GM12878 (cell line): ENCODE measurements at regions not wholly inside any gene's neighbourhood (a gene's known extent, or its start where the extent isn't known, plus 50 kb on each side); places are given as distances from the start of the nearest gene placed in this dataset.

Experiments
- ATAC-seq: fragments of 200-7000 bp; cut with Tn5 transposase; 3 replicates; pipeline ENCODE4 v1.9.1; 2020; ENCODE audit warnings: mild to moderate bottlenecking, moderate library complexity
- BruUV-seq: library from RNA; stranded (reverse); fragments of 400-500 nt; replicated peaks from 2 replicates; lab custom pipeline; 2021; lab: Mats Ljungman, UMichigan
- CTCF ChIA-PET: fragments of 300-600 bp; sonication (Branson Sonifier 250); formaldehyde crosslinking; extraction: SDS; loops from one replicate; lab custom pipeline; 2021; ENCODE audit warnings: inconsistent platforms; lab: Yijun Ruan, JAX
- POLR2A ChIA-PET: fragments of 350-600 bp; formaldehyde crosslinking; extraction: SDS; loops from one replicate; lab custom pipeline; 2021; ENCODE audit warnings: inconsistent platforms; lab: Charles Lee
- RAD21 ChIA-PET: fragments of 300-600 bp; sonication (Branson Sonifier 250); formaldehyde crosslinking; loops from one replicate; lab custom pipeline; 2023; ENCODE audit warnings: antibody characterized with exemption; ENCODE audit not compliant: unreplicated experiment; lab: Charles Lee
- SMC1A ChIA-PET: fragments of 300-600 bp; sonication (Branson Sonifier 250); formaldehyde crosslinking; loops from one replicate; lab custom pipeline; 2023; ENCODE audit not compliant: unreplicated experiment, uncharacterized antibody; lab: Charles Lee
- DNase-seq: peaks from one replicate; pipeline ENCODE4 v3.0.0-alpha.2; 2011; ENCODE audit warnings: low read depth, low spot score
- FAIRE-seq: peaks from 3 replicates; lab custom pipeline; 2011; peaks lifted over from hg19 to GRCh38; lab: Jason Lieb, UNC
- H2AFZ ChIP-seq: 2 replicates; pipeline ENCODE4 v1.6.0; 2011; ENCODE audit warnings: low read depth, low read length, control low read depth; ENCODE audit not compliant: control insufficient read depth
- H3K27ac ChIP-seq: 2 replicates; pipeline ENCODE4 v1.5.1; 2011; ENCODE audit warnings: control low read depth; ENCODE audit not compliant: control insufficient read depth, insufficient read depth
- H3K27me3 ChIP-seq, 2 experiments: replicated peaks in 1 of 2; 2 replicates each; pipeline versions ENCODE4 v1.6.0 to v1.6.1; 2011; ENCODE audit warnings: low read length in 1 of 2; ENCODE audit not compliant: control insufficient read depth in 2 of 2, insufficient read depth in 2 of 2
- H3K36me3 ChIP-seq, 2 experiments: 2 replicates each; pipeline ENCODE4 v1.5.1; 2011; ENCODE audit warnings: low read length in 1 of 2; ENCODE audit not compliant: control insufficient read depth in 2 of 2, insufficient read depth in 2 of 2
- H3K4me1 ChIP-seq: 2 replicates; pipeline ENCODE4 v1.6.1; 2011; ENCODE audit warnings: mild to moderate bottlenecking, low read length, moderate library complexity, mixed read lengths; ENCODE audit not compliant: control insufficient read depth, insufficient read depth
- H3K4me2 ChIP-seq: 2 replicates; pipeline ENCODE4 v1.6.0; 2011; ENCODE audit warnings: control low read depth; ENCODE audit not compliant: control insufficient read depth, insufficient read depth
- H3K4me3 ChIP-seq: fragments of 200-600 bp; sonication (generic); 2 replicates; pipeline ENCODE4 v1.5.1; 2016
- H3K79me2 ChIP-seq: 2 replicates; pipeline ENCODE4 v1.6.0; 2011; ENCODE audit warnings: low read length; ENCODE audit not compliant: control insufficient read depth, insufficient read depth
- H3K9ac ChIP-seq: 2 replicates; pipeline ENCODE4 v1.8.0; 2011; ENCODE audit warnings: low read length, control low read depth, mixed read lengths; ENCODE audit not compliant: control insufficient read depth, insufficient read depth
- H3K9me3 ChIP-seq: replicated peaks from 3 replicates; pipeline ENCODE4 v1.5.1; 2011; ENCODE audit warnings: mild to moderate bottlenecking, low read length; ENCODE audit not compliant: control insufficient read depth, insufficient read depth
- H4K20me1 ChIP-seq: 2 replicates; pipeline ENCODE4 v1.6.0; 2011; ENCODE audit not compliant: control insufficient read depth, insufficient read depth
- CBFB ChIP-seq: IDR thresholded peaks from 2 replicates; pipeline ENCODE4 v1.6.1; 2016; ENCODE audit warnings: antibody characterized with exemption, low read depth
- IRF3 ChIP-seq: fragments of 450-650 bp; IDR thresholded peaks from 2 replicates; pipeline ENCODE4 v1.6.1; 2014; ENCODE audit warnings: mild to moderate bottlenecking
- NBN ChIP-seq: fragments of 450-650 bp; IDR thresholded peaks from 2 replicates; pipeline ENCODE4 v1.6.1; 2016
- PKNOX1 ChIP-seq: fragments of 450-650 bp; IDR thresholded peaks from 2 replicates; pipeline ENCODE4 v1.6.1; 2016; ENCODE audit warnings: mild to moderate bottlenecking
- REST ChIP-seq: IDR thresholded peaks from 2 replicates; pipeline ENCODE4 v1.6.1; 2012; ENCODE audit warnings: mild to moderate bottlenecking, low read depth, low read length
- SKIL ChIP-seq: fragments of 450-650 bp; IDR thresholded peaks from 2 replicates; pipeline ENCODE4 v1.6.1; 2017; ENCODE audit warnings: mild to moderate bottlenecking, low read depth, inconsistent platforms; ENCODE audit not compliant: poor library complexity, severe bottlenecking
- TARDBP ChIP-seq: IDR thresholded peaks from 2 replicates; pipeline ENCODE4 v1.6.1; 2016; ENCODE audit warnings: borderline replicate concordance
- ZSCAN29 ChIP-seq: fragments of 450-650 bp; IDR thresholded peaks from 2 replicates; pipeline ENCODE4 v1.6.1; 2017; ENCODE audit warnings: mild to moderate bottlenecking, moderate library complexity
- WGBS: methylation state at CpG from one replicate; pipeline ENCODE4 v1.1.6; 2016; ENCODE audit warnings: low lambda C conversion rate; ENCODE audit not compliant: insufficient replicate concordance, insufficient coverage; ENCODE audit errors: missing lambda C conversion rate; 5-methylcytosine and 5-hydroxymethylcytosine counted together
- in situ Hi-C: fragments of 300-500 bp; cut with MboI; formaldehyde crosslinking; loops from 9 replicates; pipeline ENCODE4 v1.14.3; 2018; ENCODE audit warnings: mixed read lengths
- intact Hi-C: fragments of 100-400 bp; cut with micrococcal nuclease; formaldehyde crosslinking; loops from one replicate; pipeline ENCODE4 v1.14.2; 2022; ENCODE audit not compliant: unreplicated experiment

GRCh38 chr18:2420367-2420766 lies 150.9 kb downstream of the METTL4 start:
- in situ Hi-C loops: no loop called here

More at GRCh38 chr18:2420367-2420766, 150.9 kb downstream of the METTL4 start:
- no peaks in the 10 kb centered on the region for H3K79me2 ChIP-seq
- RAD21 ChIA-PET: no interaction called here
- no peaks in the 10 kb centered on the region for H3K36me3 ChIP-seq
- H3K27me3 ChIP-seq: peaks cover 0 to 1% of the 10 kb centered on the region in 2 experiments; a peak in 2 of 4 replicates
- no peak for FAIRE-seq
- no peaks in the 10 kb centered on the region for H3K4me1 ChIP-seq
- H4K20me1 ChIP-seq: no peaks in the 10 kb centered on the region
- H3K9ac ChIP-seq: no peak overlapping the region
- TF ChIP-seq ZSCAN29 (no peak), TARDBP (no peak), NBN (no peak), CBFB (no peak), REST (no peak), IRF3 (no peak), PKNOX1 (no peak), SKIL (no peak)
- SMC1A ChIA-PET: interaction anchor here (0.7 kb wide), 1 partner anchor 32 kb away, joined by 3 read pairs; no protein-coding TSS in a partner anchor
- CTCF ChIA-PET: interaction anchor here (0.6 kb wide), 1 partner anchor 933 kb away, joined by 3 read pairs; no protein-coding TSS in a partner anchor
- no peak overlapping the region for H3K4me2 ChIP-seq
- no peak for ATAC-seq
- intact Hi-C loops: no loop called here
- no peak overlapping the region for H3K4me3 ChIP-seq
- H3K27ac ChIP-seq: no peak overlapping the region
- H3K9me3 ChIP-seq: no peaks in the 10 kb centered on the region
- 12% methylated on average over 4 of the region's 4 CpGs for WGBS
- POLR2A ChIA-PET: no interaction called here
- BruUV-seq: no TSS peak
- no peak overlapping the region for H2AFZ ChIP-seq
- no peak for DNase-seq
